Pons (tissue), 1 donor: ENCODE measurements at regions not wholly inside any gene's neighbourhood (a gene's known extent, or its start where the extent isn't known, plus 50 kb on each side); places are given as distances from the start of the nearest gene placed in this dataset.
A peak's percentile ranks its signal among the peaks of the same experiment; 100 is the strongest.

Experiments used
- DNase-seq: peaks from one replicate; pipeline ENCODE4 v3.0.0-alpha.2; 2016; ENCODE audit warnings: low spot score

- DNase-seq: no peak
Measured at GRCh38 chr10:58996866-58997265, 179.6 kb upstream of the PHYHIPL start.

GRCh38 chr10:58998924-58999713 lies 177.3 kb upstream of the PHYHIPL start:
- DNase-seq: peak; percentile 97

GRCh38 chr10:59000162-59000825 lies 176.1 kb upstream of the PHYHIPL start:
- no peak for DNase-seq

GRCh38 chr10:59002011-59002410 lies 174.4 kb upstream of the PHYHIPL start:
- DNase-seq: no peak

GRCh38 chr10:59003203-59003602 lies 173.2 kb upstream of the PHYHIPL start:
- no peak for DNase-seq

- DNase-seq: no peak
Measured at GRCh38 chr10:59004392-59004791, 172.1 kb upstream of the PHYHIPL start.

GRCh38 chr10:59006511-59007306 lies 169.7 kb upstream of the PHYHIPL start:
- no peak for DNase-seq

GRCh38 chr10:59007307-59008025 lies 169.0 kb upstream of the PHYHIPL start:
- DNase-seq: no peak

- DNase-seq: peak; percentile 89
Measured at GRCh38 chr10:59008452-59008851, 168.0 kb upstream of the PHYHIPL start.

- no peak for DNase-seq
Measured at GRCh38 chr10:59011972-59012632, 164.3 kb upstream of the PHYHIPL start.

- no peak for DNase-seq
Measured at GRCh38 chr10:59012839-59013238, 163.6 kb upstream of the PHYHIPL start.

- no peak for DNase-seq
Measured at GRCh38 chr10:59016043-59016442, 160.4 kb upstream of the PHYHIPL start.

GRCh38 chr10:59018977-59019376 lies 157.5 kb upstream of the PHYHIPL start:
- DNase-seq: no peak

GRCh38 chr10:59019603-59020002 lies 156.8 kb upstream of the PHYHIPL start:
- DNase-seq: peak; percentile 71

- DNase-seq: no peak
Measured at GRCh38 chr10:59020502-59020901, 155.9 kb upstream of the PHYHIPL start.

- no peak for DNase-seq
Measured at GRCh38 chr10:59025981-59026765, 150.3 kb upstream of the PHYHIPL start.

GRCh38 chr10:59027975-59028655 lies 148.3 kb upstream of the PHYHIPL start:
- DNase-seq: no peak

GRCh38 chr10:59033622-59034021 lies 142.8 kb upstream of the PHYHIPL start:
- DNase-seq: no peak

- no peak for DNase-seq
Measured at GRCh38 chr10:59036311-59037017, 140.0 kb upstream of the PHYHIPL start.

GRCh38 chr10:59037018-59037389 lies 139.4 kb upstream of the PHYHIPL start:
- DNase-seq: no peak
